DMS153 treated with DMSO at 0.1 percent for 48 hours (cell line): ENCODE measurements at regions not wholly inside any gene's neighbourhood (a gene's known extent, or its start where the extent isn't known, plus 50 kb on each side); places are given as distances from the start of the nearest gene placed in this dataset.

Source experiments
- DNase-seq: peaks from one replicate; lab custom pipeline; 2025; ENCODE audit not compliant: unreplicated experiment; lab: John Stamatoyannopoulos, UW

GRCh38 chr2:126990200-126990599 lies 91.5 kb downstream of the TEX51 start:
- no peak for DNase-seq

- no peak for DNase-seq
Observed at GRCh38 chr2:126990605-126991532, 92.2 kb downstream of the TEX51 start.

GRCh38 chr2:126994340-126994777 lies 95.7 kb downstream of the TEX51 start:
- no peak for DNase-seq

GRCh38 chr2:126995621-126996377 lies 97.1 kb downstream of the TEX51 start:
- DNase-seq, result no peak

- no peak for DNase-seq
Observed at GRCh38 chr2:126996378-126996699, 97.6 kb downstream of the TEX51 start.
